ENCODE measurements at regions not wholly inside any gene's neighbourhood (a gene's known extent, or its start where the extent isn't known, plus 50 kb on each side); places are given as distances from the start of the nearest gene placed in this dataset.

GRCh38 chr4:31360786-31361185 is 640.6 kb downstream of the PCDH7 start:
- TF ChIP-seq POLR2A (IDR thresholded peaks at IDR 0.05; ENCODE audit: low read depth, low read length) (no peak), POLR2AphosphoS5 (IDR thresholded peaks at IDR 0.05; ENCODE audit: low read depth, low read length) (no peak)
